Limb (tissue), 2 donors: ENCODE measurements at regions not wholly inside any gene's neighbourhood (a gene's known extent, or its start where the extent isn't known, plus 50 kb on each side); places are given as distances from the start of the nearest gene placed in this dataset.
"Not testable (repeated sequence)": the region's sequence is repeated elsewhere in the genome, so short reads cannot be mapped to it uniquely, and the experiment has no call there.

Experiments
- DNase-seq, 2 donors: peaks; one replicate each; pipeline ENCODE4 v3.0.0-alpha.2; 2016; ENCODE audit errors: extremely low spot score in 2 of 2

DNA sequence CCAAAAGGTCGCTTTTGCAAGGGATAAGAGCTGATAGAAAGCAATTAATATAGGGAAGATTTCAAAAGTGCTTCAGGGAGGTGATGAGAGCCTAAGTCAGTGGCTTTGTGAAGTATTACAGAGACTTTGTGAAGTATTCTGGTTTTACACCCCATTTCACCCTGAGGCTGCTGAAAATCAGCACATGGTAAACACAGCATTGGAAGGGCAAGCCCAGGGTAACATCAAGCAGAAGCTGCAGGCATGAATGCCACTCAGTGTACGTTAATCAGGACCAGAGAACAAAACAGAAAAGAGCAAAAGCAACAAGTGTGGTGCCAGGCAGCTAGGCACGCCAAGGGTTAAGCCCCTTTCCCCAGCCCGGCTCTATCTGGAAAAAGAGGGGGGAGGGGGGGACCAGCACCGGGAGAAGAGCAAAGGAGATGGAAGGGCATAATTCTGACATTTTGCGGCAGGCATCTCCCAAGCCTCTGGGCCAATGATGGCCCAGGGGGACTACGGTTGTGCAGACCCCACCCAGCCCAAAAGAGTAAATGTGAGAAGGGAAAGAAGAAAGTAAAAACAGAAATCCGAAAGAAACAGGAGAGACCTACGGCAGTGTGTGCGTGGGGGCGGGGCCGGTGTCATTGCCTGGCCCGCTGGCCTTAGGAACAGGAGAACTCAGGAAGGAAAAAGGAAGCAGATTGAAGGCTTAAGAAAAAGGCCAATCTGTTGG is 58.9 kb downstream of the DHRS2 start:
- peak; percentile 13 to 47 for DNase-seq

DNA sequence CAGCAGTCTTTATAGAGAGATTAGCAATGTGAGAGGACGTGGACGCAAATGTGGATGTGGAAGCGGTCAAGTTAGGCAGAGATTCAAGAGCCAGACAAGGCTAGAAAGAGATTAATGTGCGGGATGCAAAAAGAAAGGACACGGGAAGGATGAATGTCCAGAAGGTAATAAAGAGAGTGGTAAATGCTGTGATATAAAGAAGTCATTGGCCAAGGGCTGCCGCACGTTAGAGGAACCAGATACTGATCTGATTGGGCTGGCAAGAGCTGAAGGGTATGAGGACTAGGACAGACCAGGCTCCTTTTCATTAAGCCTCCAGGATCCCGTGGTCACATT is 59.5 kb downstream of the DHRS2 start:
- DNase-seq: no peak

GRCh38 chr14:23696701-23697239 is 60.6 kb downstream of the DHRS2 start:
- peak in 1 of 2 donors; percentile 13 for DNase-seq

DNA sequence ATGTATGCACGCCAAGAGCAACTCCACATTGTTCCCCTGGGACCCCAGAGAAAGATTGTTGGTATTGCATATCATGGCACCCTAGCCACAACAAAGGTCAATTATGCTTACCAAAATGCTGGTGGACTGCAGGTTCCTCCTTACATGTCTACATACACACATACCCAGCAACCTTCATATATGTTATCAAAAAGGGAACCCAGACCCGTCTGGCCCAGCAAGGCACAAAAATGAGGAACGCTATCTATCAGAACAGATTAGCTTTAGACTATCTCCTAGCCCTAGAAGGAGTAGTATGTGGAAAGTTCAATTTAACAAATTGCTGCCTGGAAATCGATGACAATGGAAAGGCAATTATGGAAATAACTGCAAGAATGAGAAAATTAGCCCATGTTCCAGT is 61.5 kb downstream of the DHRS2 start:
- no peak for DNase-seq

- DNase-seq: no peak
These were observed 66.7 kb downstream of the DHRS2 start for GRCh38 chr14:23702656-23703426.

DNA sequence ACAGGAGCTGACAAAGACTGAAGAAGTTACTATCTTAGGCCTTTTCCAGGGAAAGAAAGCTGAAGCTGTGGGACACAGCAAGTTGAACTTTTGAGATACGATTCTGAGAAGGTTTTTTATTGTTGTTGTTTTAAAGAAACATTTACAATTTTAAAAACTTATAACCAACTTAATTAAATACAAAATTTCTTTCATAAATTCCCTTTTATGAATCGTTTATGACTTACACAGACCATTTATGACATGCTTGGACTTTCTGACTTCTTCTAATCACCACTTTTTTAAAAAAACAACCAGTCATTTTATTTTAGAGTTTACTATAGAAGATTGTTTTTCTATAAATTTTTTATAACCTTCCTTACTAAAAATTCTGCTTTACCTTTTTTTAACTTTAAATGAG is 68.7 kb downstream of the DHRS2 start:
- no peak for DNase-seq

GRCh38 chr14:23707415-23707814 is 71.3 kb downstream of the DHRS2 start:
- no peak for DNase-seq

- DNase-seq: no peak
These were observed 72.2 kb downstream of the DHRS2 start for GRCh38 chr14:23708343-23708742.

DNA sequence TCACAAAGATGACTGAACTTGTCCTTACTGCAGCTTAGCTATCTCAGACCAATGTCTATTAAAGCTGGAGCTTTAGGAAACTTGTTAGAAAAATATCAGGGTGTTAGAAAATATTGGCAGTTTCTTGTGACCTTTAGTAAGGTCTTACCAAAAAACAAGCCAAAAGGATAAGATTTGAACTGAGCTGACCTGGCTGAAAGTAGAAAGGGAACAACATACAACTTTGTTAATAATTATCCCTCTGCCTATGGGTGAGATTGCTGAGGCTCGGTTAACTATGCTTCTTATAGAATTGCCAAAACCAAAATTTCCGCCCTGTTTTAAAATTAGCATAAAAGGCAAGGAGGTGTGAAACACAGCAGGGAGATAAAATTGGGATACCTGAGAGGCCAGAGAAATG is 73.8 kb downstream of the DHRS2 start:
- DNase-seq: no peak

GRCh38 chr14:23712287-23712686 is 76.1 kb downstream of the DHRS2 start:
- no peak for DNase-seq

GRCh38 chr14:23719225-23719985 is 83.2 kb downstream of the DHRS2 start:
- DNase-seq: no peak

DNA sequence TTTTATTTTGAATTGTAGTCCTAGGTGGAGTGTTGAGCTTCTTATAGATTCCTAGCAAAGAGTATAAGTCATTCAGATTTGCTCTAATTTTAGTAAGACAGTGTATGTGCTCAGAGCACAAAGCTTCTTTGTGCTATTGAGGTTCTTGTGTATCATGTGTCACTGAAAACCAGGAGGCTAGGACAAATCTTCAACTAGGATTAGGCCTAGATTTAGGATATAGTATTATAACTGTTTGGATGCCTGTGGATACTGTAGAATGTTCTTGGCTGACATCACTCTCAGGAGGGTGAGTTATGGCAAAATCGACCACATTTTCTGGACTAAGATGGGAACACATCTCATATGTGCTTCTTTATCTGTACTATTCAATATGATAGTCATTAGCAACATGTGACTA is 86.5 kb downstream of the DHRS2 start:
- no peak for DNase-seq

DNA sequence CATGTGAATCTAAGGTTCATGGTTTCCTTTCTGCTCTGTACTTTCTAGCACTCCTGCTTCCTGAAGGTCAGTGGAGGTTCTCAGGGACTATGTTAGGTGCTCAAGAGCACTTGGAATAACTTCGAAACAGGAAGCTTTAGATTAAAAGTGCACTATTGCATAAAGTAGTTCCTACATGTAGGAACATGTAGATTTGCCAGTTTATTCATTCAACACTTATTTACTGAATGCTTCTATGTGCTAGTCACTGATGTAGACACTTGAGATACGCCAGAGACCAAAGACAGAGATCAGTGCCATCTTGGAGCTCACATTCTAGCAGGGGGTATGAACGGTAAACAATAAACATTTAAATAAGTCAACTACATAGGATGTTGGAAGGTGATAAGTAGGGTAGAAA is 87.7 kb downstream of the DHRS2 start:
- no peak for DNase-seq

- DNase-seq: no peak
These were observed 89.4 kb downstream of the DHRS2 start for GRCh38 chr14:23725528-23725927.

DNA sequence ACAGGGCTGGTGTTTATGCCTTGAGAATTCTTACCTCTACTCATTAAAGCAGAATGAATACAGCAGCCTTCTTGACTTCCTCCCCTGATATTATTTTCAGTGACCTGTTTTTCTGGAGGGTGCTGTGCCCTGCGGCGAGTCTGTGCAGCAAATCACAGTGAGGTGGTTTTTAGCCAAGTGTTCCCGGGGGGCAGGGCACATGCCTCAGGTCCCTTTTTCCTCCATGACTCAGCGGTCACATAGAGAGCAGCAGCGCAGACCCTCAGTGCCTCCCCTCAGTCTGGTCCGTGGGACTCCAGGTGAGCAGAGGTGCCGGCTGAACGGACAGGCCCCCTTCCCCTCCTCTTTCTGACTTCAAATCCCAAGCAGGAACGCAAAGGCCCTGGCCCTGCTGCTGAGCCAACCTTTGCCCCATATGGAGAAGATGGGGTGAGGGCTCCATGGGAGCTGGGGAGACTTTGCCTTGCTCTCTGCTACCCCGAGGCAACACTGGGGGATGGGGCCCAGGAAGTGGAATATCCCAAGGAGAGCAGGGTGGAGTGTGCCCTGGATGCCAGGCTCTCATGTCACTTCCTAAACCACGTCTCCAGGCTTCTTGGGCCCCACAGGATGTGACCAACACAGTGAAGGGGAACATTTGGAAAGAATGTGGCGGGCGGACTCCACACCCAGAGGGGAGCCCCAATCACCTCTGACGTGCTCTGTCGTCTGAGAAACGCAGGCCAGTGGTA is 90.0 kb downstream of the DHRS2 start:
- DNase-seq: no peak

- DNase-seq: no peak
These were observed 91.6 kb downstream of the DHRS2 start for GRCh38 chr14:23727566-23728335.

GRCh38 chr14:23728791-23729190 is 92.6 kb downstream of the DHRS2 start:
- DNase-seq: no peak

- no peak for DNase-seq
These were observed 93.7 kb downstream of the DHRS2 start for GRCh38 chr14:23729720-23730387.

GRCh38 chr14:23735394-23735793 is 99.2 kb downstream of the DHRS2 start:
- DNase-seq: no peak

- DNase-seq: not testable (repeated sequence)
These were observed 108.2 kb downstream of the DHRS2 start for GRCh38 chr14:23744368-23744767.
